HG02970 (cell line): ENCODE measurements at regions not wholly inside any gene's neighbourhood (a gene's known extent, or its start where the extent isn't known, plus 50 kb on each side); places are given as distances from the start of the nearest gene placed in this dataset.
"Not testable (repeated sequence)": the region's sequence is repeated elsewhere in the genome, so short reads cannot be mapped to it uniquely, and the experiment has no call there.

Experiments used
- ATAC-seq: cut with Tn5 transposase; IDR thresholded peaks from one replicate; pipeline ENCODE4 v1.9.1; 2021; ENCODE audit warnings: mild to moderate bottlenecking, moderate library complexity, moderate number of reproducible peaks; ENCODE audit not compliant: unreplicated experiment, low FRiP score

- not testable (repeated sequence) for ATAC-seq
Observed at GRCh38 chr14:105882011-105882410, 355.6 kb downstream of the TMEM121 start.

- no peak for ATAC-seq
Observed at GRCh38 chr14:105882626-105883025, 356.2 kb downstream of the TMEM121 start.

GRCh38 chr14:105883066-105884005 is 357.0 kb downstream of the TMEM121 start:
- no peak for ATAC-seq

DNA sequence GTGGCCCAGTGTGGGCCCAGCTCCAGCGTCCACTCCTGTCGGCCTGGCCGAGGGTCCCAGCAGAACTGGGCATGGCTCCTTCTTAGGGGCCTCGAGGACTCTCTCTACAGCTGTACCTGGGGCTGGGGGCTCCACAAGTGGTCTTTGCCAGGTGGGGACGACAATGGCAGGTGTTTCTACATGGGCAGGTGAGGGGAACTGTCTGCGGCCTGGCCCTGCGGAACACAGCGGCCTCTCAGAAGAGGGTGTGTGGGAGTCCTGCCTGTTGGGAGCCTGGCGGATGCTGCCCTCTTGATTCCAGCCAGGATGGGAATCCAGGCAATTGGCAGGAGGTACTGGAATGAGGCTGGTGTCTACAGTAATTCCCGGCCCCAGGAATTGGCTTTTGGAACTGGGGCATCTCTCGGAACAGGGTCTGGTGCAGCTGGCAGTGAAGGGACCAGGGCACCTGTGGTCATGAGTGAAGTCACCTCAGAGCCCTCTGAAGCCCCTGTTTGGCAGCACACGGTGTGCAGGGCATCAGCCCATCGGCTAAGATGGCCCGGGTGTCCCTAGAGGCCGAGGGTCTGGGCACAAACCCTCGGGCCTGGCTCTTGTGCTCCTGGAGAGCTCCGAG is 357.9 kb downstream of the TMEM121 start:
- not testable (repeated sequence) for ATAC-seq

GRCh38 chr14:105884808-105885281 is 358.5 kb downstream of the TMEM121 start:
- ATAC-seq: no peak

DNA sequence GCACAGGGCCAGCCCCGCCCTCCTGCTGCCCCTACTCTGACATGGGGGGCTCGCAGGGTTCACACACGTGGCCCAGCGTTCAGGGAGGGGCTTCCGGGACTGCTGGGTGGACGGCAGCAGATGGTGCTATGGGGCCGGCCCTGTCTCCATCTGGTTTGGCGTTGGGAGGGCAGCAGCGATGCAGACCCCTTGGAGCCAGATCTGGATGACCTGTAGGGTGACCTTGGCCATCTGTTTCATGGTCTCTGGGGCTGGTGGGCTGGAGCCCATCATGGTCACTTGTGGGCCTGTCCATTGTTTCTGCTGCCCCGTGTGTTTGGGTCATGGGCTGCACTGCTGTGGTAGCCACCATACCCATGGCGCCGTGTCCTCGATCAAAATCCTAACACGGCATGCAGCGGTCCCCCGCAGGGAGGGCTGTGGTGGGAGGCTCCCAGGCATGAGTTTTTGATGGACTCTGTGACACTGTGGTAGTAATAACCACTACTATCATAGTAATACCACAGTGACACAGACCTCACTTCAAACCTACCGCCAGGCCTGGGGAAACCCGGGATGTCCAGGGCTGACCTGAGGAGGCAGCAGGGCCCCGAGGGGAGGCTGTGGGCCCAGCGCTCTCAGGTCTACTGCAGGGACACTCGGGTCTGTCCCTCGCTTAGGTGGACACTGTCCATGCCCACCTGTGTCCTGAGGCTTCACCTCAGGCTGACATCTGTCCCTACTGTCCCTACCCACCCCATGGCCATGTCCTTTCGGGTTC is 359.4 kb downstream of the TMEM121 start:
- no peak for ATAC-seq

DNA sequence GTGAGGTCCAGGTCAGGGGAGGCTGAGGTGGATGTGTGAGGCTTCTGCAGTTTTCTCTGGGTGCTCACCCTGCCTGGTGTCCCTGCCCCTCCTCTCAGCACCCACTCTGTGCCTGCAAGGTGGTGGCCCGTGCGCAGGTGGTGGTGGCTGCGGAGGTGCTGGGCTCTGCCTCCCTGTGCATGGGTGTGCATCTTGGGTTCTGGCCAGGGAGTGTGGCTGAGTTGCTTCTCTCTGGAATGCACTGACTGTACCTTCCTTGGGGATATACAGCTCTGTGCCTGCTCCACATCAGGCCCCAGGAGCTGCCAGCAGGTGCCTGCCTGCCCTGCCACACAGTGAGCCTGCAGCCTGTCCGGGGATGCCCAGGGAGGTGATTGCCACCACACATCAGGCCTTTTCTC is 360.4 kb downstream of the TMEM121 start:
- ATAC-seq: not testable (repeated sequence)

DNA sequence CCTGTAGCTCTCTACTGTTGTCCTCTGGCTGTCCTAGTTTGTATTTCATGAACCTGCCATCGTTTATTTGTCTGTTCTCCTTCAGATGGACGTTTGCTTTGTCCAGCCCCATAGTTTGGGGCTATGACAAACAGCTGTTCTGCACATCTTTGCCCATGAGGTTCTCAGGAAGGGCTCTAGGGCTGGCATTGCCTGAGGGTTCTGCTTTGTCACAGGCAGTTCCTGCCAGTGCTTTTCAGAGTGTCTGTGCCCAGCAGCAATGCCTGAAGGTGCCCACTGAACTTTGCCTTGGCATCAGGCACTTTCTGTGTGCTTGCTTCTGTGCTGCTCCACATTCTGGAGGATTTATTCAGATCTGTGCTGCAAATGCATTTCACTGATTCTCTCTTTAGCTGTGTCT is 361.3 kb downstream of the TMEM121 start:
- no peak for ATAC-seq

- ATAC-seq: no peak
Observed at GRCh38 chr14:105888151-105888550, 361.8 kb downstream of the TMEM121 start.

DNA sequence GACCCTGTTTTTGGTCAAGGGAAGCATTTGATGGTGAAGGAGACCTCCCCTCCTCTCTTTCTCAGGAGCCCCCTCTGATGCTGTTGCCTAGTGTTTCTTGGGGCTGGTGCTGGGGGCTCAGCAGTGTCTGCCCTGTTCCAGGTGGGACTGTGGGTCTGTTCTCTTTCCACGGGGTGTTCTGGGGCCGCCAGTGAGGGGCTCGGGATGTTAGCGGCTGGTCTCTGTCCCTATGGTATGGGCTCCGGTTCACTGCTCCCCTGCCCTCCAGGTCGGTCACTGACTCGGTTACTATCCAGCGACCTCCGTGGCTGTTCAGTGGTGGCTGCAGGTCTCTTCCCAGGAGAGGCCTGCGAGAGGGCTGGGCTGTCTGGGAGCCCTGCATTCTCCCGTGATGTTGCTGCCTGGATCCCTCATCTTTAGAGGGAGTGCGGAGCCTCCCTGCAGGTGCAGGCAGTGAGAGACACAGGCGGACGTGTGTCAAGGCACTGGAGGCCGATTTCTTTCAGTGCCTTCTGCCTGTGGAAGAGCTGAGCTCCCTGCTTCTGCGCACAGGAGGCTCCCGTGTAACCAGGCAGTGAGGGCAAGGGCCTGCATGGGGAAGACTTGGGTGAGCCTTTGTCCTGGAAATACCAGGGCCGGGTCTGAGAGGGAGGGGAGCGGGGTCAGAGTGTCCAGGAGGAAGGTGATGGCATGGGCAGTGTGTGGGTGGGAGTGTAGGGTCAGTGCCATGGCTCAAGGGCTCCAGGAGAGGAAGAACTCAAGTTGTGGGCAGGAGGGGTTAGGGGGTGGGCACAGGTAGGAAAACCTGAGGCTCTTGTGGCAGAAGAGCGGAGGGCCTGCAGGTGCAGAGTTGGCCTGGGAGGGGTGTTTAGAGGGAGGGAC is 362.6 kb downstream of the TMEM121 start:
- no peak for ATAC-seq

DNA sequence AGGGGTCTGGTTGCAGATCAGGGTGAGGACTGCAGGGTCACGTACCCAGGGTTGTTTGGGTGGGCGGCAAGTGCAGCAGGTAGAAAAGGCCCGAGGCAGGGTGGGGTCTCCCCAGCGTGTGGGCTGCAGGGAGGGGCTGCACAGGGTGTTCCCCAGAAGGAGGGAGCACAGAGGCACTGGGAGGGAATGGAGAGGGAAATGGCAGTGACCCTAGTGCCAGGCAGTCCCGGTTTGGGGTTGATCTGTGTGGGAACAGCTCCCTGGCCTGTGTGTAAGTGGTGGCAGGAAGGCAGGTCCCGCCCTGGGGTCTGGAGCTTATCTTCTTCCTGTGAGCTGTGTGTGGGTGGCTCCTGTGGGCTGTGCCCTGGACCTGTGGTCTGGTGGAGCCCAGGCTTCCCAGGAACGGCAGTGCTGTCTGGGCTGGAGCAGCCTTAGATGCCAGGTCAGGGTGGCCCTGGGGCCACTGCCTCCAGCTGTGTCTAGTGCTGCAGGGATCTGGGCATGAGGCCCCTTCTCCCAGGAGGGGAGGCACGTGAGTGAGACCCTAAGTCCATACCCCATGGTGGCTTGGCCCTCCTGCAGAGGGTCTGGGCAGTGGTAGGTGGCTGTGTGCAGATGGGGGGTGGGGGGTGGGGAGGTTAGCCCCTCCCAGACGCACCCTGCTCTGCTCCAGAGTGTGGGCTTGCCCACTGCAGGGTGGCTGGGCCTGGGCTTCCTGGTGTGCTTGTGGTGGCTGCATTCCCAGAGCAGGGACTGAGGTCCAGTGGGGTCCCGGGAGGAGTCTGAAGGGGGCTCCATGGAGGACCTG is 363.5 kb downstream of the TMEM121 start:
- ATAC-seq: no peak

GRCh38 chr14:105890474-105891220 is 364.3 kb downstream of the TMEM121 start:
- no peak for ATAC-seq

GRCh38 chr14:105891221-105891602 is 364.8 kb downstream of the TMEM121 start:
- ATAC-seq: no peak

DNA sequence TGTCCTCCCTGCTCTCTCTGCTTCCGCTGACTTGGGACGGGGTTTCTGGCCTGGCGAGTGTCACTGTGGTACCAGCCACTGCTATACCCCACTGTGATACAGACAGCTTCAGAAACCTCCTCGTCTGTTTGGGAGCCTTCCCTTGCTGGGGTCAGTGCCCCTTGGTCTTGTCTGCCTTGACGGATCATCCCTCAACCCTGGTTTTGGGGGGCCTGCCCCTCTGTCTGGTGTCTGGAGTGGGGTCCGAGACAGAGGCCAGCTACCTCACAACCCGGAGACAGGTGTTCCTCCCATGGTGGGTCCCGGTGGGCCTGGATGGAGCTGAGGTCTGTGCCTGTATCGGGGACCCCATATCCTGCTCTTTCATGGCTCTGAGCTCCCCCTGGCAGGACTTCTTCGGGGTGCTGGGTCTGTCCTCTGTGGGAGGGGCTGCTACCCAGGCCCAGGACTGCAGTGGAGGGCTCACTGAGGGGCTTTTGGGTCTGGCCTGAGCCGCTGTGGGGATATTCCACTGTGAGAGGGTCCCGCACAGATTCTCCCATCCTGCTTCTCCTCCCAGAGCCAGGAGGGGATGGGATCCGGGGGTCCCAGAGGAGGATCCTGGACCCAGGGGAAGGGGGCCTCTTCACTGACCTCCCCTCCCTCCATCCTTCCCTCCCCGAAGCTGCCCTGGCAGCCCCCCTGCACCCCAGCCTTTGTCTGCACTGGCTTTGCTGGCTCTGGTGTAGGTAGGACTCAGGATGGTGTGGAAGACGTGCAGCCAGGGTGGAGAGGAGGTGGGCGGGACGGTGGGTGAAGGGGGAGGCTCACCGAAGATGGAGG is 365.5 kb downstream of the TMEM121 start:
- ATAC-seq: no peak

GRCh38 chr14:105892453-105893441 is 366.4 kb downstream of the TMEM121 start:
- not testable (repeated sequence) for ATAC-seq

DNA sequence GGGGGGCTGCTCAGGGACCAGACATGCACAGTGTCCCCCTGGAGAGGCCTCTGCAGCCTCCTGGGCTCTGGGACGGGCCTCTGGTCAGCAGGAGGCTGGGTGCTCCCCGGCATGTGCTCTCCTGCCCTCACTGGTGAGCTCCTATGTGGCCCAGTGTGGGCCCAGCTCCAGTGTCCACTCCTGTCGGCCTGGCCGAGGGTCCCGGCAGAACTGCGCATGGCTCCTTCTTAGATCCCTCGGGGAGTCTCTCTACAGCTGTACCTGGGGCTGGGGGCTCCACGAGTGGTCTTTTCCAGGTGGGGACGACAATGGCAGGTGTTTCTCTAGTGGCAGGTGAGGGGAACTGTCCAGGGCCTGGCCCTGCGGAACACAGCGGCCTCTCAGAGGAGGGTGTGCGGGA is 367.3 kb downstream of the TMEM121 start:
- ATAC-seq: not testable (repeated sequence)
